ENCODE measurements at regions not wholly inside any gene's neighbourhood (a gene's known extent, or its start where the extent isn't known, plus 50 kb on each side); places are given as distances from the start of the nearest gene placed in this dataset.
"Not testable (repeated sequence)": the region's sequence is repeated elsewhere in the genome, so short reads cannot be mapped to it uniquely, and the experiment has no call there.

DNA sequence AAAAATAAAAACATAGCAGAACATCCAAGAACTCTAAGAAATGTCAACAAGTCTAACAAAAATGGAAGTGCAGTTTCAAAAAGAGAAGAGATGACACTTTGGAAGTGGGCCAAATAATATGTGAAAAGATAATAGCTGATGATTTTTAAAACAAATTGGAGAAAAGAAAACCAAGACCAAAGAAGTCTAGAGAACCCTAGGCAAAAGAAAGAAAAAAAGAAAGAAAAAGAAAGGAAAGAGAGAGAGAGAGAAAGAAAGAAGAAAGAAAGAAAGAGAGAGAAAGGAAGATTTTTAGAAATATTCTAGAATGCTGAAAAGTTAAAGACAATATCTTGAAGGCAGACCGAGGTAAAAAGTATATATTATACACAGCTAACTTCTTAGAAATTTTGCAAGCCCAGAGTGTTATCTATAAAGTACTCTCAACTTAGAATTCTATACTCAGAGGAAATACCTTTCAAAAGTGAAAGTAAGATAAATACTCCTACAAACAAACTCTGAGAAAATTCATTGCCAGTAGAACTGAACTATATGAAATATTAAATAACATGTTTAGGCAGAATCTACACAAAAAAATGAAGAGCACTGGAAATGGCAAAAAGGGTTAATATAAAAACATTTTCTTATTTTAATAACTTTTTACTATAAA lies 138.7 kb upstream of the SMIM30 start:
- no peak for DNase-seq (ENCODE audit: low spot score)

DNA sequence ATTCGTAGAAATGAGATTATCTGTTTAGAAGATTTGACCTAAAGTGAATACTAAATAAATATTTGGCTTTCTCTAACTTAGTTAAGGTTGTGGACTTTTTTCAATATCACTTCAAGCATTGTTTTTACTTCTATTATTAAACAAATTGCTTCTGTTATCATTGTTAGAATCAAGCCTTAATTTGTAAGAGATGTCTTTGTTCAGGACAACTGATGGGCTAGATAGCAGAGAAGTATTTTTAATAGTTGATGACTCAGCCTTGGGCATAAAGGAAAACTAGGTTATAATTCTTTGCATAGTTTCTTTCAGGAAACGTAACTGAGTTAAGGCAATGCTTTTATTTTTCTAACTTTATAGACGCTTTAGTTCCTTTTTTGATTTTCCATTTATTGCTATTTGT lies 128.8 kb upstream of the SMIM30 start:
- DNase-seq (ENCODE audit: low spot score), result no peak

GRCh38 chr7:113246738-113247137 lies 128.4 kb upstream of the SMIM30 start:
- no peak for DNase-seq (ENCODE audit: low spot score)

GRCh38 chr7:113232885-113233284 lies 114.5 kb upstream of the SMIM30 start:
- peak; percentile 13 for DNase-seq (ENCODE audit: low spot score)

DNA sequence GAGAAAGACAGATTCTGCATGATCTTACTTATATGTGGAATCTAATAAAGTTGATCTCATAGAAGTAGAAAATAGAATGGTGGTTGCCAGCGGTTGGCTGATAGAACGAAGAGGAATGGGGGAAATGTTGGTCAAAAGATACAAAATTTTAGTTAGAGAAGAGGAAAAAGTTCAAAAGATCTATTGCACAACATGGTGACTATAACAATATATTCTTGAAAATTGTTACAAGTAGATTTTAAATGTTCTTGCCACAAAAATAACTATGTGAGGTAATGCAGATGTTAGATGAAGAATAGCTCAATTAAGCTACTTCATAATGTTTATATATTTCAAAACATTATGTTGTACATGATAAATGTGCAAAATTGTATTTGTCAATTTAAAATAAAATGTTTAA lies 112.3 kb upstream of the SMIM30 start:
- no peak for DNase-seq (ENCODE audit: low spot score)

GRCh38 chr7:113217314-113217713 lies 99.0 kb upstream of the SMIM30 start:
- no peak for DNase-seq (ENCODE audit: low spot score)

DNA sequence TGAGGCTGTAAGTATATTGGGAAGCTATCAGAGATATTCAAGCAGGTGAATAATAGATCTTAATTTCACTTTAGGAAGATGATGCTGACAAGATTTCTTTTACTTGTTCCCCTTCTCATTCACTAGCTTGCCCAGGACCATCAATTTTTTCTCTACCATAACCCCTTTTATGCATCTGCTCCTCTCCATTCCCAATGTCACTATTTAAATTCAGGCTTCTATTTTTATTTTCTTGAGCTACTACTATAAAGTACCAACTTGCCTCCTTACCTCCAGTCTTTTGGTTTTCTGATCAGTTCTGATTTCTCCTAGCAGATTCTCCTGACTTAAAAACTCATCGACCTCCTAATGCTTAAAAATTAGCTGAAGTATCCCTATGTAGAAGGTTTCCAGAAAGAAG lies 97.7 kb upstream of the SMIM30 start:
- DNase-seq (ENCODE audit: low spot score), result no peak

- no peak for DNase-seq (ENCODE audit: low spot score)
Measured at GRCh38 chr7:113209449-113210203, 91.3 kb upstream of the SMIM30 start.

GRCh38 chr7:113207931-113208330 lies 89.6 kb upstream of the SMIM30 start:
- no peak for DNase-seq (ENCODE audit: low spot score)

DNA sequence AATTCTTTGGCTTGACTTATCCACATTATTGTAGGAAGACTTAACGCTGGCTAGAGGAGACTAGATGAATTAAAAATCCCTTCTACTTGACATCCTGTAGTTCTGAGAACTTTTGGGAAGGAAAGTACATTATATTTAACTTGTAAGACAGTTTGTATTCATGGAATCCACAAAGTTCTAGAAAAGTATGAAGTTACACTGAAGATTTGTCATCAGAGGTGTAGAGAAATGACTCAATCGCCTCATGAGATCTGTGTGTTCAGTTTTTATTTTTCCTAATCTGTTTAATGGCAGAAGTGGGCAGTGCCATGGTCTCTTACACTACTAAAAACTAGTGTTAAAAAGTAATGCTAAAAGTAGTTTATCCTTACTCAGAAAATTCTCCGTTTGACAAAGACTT lies 89.1 kb upstream of the SMIM30 start:
- DNase-seq (ENCODE audit: low spot score), result no peak

GRCh38 chr7:113204415-113204814 lies 86.1 kb upstream of the SMIM30 start:
- DNase-seq (ENCODE audit: low spot score), result no peak

GRCh38 chr7:113202284-113202683 lies 83.9 kb upstream of the SMIM30 start:
- no peak for DNase-seq (ENCODE audit: low spot score)

- no peak for DNase-seq (ENCODE audit: low spot score)
Measured at GRCh38 chr7:113200281-113200680, 81.9 kb upstream of the SMIM30 start.

- DNase-seq (ENCODE audit: low spot score), result no peak
Measured at GRCh38 chr7:113199841-113200240, 81.5 kb upstream of the SMIM30 start.

DNA sequence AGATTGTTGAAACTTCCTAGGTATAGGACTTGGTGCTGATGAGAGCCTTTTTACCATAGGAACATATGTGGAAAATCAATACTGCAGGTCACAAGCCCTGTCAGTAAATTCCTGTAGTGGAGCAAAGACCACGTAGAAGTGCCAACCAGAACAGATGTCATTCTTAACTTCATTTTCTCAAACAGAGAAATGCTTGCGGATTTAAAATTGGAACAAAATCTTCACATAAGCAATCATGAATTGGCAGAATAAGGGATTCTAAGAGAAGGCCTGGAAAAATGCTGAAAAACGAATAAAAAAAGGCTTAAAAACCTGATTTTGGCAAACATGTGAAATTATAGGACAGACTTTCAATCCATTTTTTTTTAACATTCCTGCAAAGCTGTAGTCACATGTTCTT lies 80.8 kb upstream of the SMIM30 start:
- DNase-seq (ENCODE audit: low spot score), result no peak

DNA sequence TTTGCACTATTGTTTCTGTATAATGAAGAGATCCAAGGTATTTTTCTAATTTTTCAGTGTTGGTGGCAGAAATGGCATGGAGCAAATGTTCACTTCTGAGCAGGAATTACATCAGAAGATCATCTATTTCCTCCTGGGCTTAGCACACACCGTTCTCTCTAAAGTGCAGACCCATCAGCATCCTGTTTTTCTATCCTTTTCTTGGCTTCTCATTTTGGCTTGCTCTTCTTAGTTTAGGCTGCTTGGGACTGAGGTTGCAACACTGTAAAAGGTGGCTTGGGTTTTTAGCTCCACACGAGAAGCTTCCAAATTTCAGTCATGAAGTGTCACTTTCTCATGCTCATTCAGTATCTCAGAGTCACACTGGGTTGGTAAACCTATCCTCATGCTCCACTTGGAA lies 79.9 kb upstream of the SMIM30 start:
- DNase-seq (ENCODE audit: low spot score), result no peak

DNA sequence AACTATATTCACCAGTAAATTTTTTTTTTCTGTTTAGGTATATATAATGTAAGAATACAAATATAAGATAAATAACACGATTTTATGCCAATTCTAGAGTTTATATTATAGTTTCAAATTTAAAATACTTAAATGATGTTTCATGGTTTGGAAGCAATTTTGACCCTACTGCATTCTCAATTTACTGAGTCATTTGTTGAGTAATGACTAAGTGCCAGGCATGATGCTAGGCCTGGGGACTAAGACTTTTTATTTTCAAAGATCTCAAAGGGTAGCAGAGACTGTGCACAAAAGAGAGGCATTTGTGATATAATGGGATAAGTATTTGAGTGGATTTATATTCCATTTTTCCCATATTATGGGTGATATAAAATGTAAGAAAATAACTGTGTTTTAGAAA lies 78.9 kb upstream of the SMIM30 start:
- DNase-seq (ENCODE audit: low spot score), result no peak

- DNase-seq (ENCODE audit: low spot score), result no peak
Measured at GRCh38 chr7:113188396-113188795, 70.0 kb upstream of the SMIM30 start.

DNA sequence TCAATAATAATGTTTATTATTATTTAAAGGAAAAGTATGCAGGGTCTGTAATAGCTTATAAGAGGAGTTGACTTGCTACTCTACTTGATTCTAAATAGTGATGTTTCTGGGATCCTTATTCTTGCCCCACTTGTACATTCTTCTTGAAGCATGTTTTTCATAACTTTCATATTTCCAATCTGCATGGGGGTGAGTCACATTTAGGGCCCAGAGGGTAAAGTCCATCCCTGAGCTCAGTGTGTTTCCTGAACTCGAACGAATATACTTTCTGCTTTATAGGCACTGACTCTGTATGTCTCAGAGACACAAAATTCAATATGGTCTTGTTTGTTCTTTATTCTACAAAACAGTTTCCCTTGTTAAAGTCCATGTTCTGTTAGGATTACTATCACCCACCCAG lies 61.0 kb upstream of the SMIM30 start:
- no peak for DNase-seq (ENCODE audit: low spot score)

DNA sequence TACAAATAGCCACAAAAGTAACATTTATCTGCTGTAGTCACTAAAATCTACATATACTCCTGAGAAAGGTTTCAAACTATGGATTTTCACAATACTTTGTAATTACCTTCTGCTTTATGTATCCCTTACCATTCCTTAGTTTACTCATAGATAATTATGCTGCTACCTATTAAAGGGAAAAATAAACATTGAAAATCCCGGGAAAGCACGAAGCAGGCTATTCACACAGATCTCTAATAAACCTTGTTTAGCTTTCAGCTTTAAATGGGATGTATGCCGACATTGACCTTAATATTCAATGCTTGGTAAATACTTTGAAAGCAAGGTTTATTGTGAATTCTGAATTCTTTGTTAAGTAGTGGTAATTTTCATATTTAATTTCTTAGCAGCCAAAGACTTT lies 58.5 kb upstream of the SMIM30 start:
- no peak for DNase-seq (ENCODE audit: low spot score)

DNA sequence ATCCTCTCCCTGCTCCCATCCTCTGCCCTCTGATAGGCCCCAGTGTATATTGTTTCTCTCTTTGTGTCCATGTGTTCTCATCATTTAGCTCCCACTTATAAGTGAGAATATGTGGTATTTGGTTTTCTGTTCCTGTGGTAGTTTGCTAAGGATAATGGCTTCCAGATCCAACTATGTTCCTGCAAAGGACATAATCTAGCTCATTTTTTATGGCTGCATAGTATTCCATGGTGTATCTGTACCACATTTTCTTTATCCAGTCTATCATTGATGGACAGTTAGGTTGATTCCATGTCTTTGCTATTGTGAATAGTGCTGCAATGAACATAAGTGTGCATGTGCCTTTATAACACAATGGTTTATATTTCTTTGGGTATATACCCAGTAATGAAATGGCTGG lies 57.8 kb upstream of the SMIM30 start:
- not testable (repeated sequence) for DNase-seq (ENCODE audit: low spot score)

- DNase-seq (ENCODE audit: low spot score), result peak; percentile 29
Measured at GRCh38 chr7:113175525-113176104, 57.3 kb upstream of the SMIM30 start.

DNA sequence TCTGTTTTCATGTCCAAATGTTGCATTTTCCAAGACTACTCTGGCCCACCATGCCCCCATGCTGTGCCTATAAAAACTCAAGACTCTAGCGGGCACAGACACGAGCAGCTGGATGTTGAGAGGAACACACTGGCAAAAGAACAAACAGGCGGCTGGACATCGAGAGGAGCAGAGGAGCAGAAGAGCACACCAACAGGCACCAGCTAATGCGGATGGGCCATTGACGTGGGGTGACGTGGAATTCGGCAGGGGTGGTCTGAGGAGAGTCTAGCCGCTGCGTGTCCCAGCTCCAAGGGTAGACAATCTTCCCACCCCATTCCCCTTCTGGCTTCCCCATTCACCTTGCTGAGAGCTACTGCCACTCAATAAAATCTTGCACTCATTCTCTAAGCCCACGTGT lies 54.4 kb upstream of the SMIM30 start:
- DNase-seq (ENCODE audit: low spot score), result no peak
